PC-3 (cell line): ENCODE measurements at regions not wholly inside any gene's neighbourhood (a gene's known extent, or its start where the extent isn't known, plus 50 kb on each side); places are given as distances from the start of the nearest gene placed in this dataset.

Source experiments
- ATAC-seq: fragments of 200-7000 bp; cut with Tn5 transposase; 2 replicates; pipeline ENCODE4 v1.9.1; 2020; ENCODE audit warnings: mild to moderate bottlenecking, moderate library complexity
- BruUV-seq: library from RNA; stranded (reverse); fragments of 400-500 nt; replicated peaks from 2 replicates; lab custom pipeline; 2021; lab: Mats Ljungman, UMichigan
- CTCF ChIA-PET: fragments of 300-600 bp; sonication (Branson Sonifier 250); formaldehyde crosslinking; loops from one replicate; lab custom pipeline; 2022; ENCODE audit warnings: antibody characterized with exemption; lab: Charles Lee
- POLR2A ChIA-PET: fragments of 300-600 bp; sonication (Branson Sonifier 250); formaldehyde crosslinking; loops from one replicate; lab custom pipeline; 2022; ENCODE audit warnings: antibody characterized with exemption; ENCODE audit not compliant: unreplicated experiment; lab: Charles Lee
- DNase-seq: peaks from one replicate; pipeline ENCODE4 v3.0.0-alpha.2; 2015
- H2AFZ ChIP-seq: fragments of 300-600 bp; sonication (generic); 2 replicates; pipeline ENCODE4 v1.6.0; 2016; ENCODE audit warnings: antibody characterized with exemption, low read length
- H3F3A ChIP-seq: fragments of 300-600 bp; sonication (generic); one replicate; pipeline ENCODE4 v1.6.0; 2017; ENCODE audit warnings: antibody characterized with exemption, low read length, control low read depth, mild to moderate bottlenecking; ENCODE audit not compliant: unreplicated experiment
- H3K27ac ChIP-seq: fragments of 300-600 bp; sonication (generic); 2 replicates; pipeline ENCODE4 v1.5.1; 2016; ENCODE audit warnings: mild to moderate bottlenecking, low read length
- H3K27me3 ChIP-seq: fragments of 300-600 bp; sonication (generic); 2 replicates; pipeline ENCODE4 v1.6.1; 2016; ENCODE audit warnings: low read length, mixed read lengths
- H3K36me3 ChIP-seq: fragments of 300-600 bp; sonication (generic); 2 replicates; pipeline ENCODE4 v1.6.1; 2016; ENCODE audit warnings: low read depth, mixed run types, low read length, mixed read lengths
- H3K4me1 ChIP-seq: fragments of 300-600 bp; sonication (generic); 2 replicates; pipeline ENCODE4 v1.5.1; 2016; ENCODE audit warnings: low read length; ENCODE audit not compliant: insufficient read depth
- H3K4me2 ChIP-seq: fragments of 300-600 bp; sonication (generic); 2 replicates; pipeline ENCODE4 v1.6.0; 2016; ENCODE audit warnings: low read length
- H3K4me3 ChIP-seq: fragments of 300-600 bp; sonication (generic); 2 replicates; pipeline ENCODE4 v1.5.1; 2016; ENCODE audit warnings: mild to moderate bottlenecking, low read length, mixed read lengths
- H3K79me2 ChIP-seq: fragments of 300-600 bp; sonication (generic); 2 replicates; pipeline ENCODE4 v1.6.1; 2017; ENCODE audit warnings: low read length, mixed read lengths
- H3K9ac ChIP-seq: fragments of 300-600 bp; sonication (generic); 2 replicates; pipeline ENCODE4 v1.6.0; 2016; ENCODE audit warnings: mild to moderate bottlenecking, low read length
- H3K9me2 ChIP-seq: fragments of 300-600 bp; sonication (generic); replicated peaks from 2 replicates; pipeline ENCODE4 v1.6.1; 2016; ENCODE audit warnings: mixed run types, low read length, mixed read lengths
- H3K9me3 ChIP-seq: fragments of 300-600 bp; sonication (generic); 2 replicates; pipeline ENCODE4 v1.6.1; 2016; ENCODE audit warnings: low read length, mixed read lengths
- H4K20me1 ChIP-seq: fragments of 300-600 bp; sonication (generic); 2 replicates; pipeline ENCODE4 v1.6.1; 2016; ENCODE audit warnings: low read length, mixed read lengths
- CTCF ChIP-seq: fragments of 300-600 bp; sonication (generic); conservative IDR thresholded peaks from 2 replicates; pipeline ENCODE4 v1.5.1; 2017; ENCODE audit warnings: antibody characterized with exemption, low read depth, mild to moderate bottlenecking, low read length
- EZH2 ChIP-seq: fragments of 300-600 bp; sonication (generic); IDR thresholded peaks from one replicate; pipeline ENCODE4 v1.6.1; 2017; ENCODE audit warnings: antibody characterized with exemption, mild to moderate bottlenecking, low read length; ENCODE audit not compliant: unreplicated experiment
- EZH2phosphoT487 ChIP-seq: fragments of 300-600 bp; sonication (generic); IDR thresholded peaks from 2 replicates; pipeline ENCODE4 v1.6.1; 2018; ENCODE audit warnings: mild to moderate bottlenecking, antibody characterized with exemption, low read length, borderline replicate concordance
- intact Hi-C: fragments of 100-400 bp; cut with micrococcal nuclease; formaldehyde crosslinking; loops from 2 replicates; pipeline ENCODE4 v1.9.0; 2023

DNA sequence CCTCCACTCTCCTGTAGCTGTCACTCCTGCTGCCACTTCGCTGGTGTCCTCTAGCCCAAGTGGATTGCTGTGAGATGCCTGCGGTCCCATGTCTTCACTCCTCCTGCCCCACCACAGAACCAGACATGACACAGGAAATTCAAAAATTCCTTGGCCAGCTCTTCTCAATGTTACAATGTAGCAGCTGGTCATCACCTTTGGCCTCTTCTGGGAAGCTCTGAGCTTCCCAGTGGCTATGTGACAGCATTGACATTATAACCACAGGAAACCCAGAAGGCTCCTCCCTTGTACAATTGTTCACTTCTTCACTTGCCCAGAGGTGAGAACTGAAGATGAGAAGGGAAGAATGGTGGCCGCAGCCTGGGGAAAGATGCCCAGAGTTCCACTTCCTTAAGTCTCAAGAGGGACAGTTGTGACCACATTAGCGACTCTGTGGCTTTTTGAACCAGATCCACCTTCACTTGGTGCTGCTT, 76.1 kb upstream of the NAA20 start:
- POLR2A ChIA-PET, result no interaction called here

DNA sequence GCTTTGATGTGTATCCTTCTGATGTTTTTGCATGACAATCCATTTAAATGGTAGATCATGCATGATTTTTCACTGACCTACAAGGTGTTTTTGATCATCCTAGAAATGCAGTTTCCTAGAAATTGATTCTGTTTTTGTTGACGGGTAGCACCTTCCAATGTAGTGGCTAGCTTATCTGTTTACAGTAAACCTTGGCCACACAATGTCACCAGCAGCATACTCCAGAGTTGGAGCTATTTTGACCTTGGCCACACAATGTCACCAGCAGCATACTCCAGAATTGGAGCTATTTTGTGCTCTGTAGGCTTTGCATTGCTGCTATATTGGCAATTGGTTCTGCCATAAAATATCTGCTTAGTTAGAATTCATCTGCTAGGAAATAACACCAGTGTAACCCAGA, 74.6 kb upstream of the NAA20 start:
- DNase-seq (no peak), ATAC-seq (no peak)
- H3K36me3 ChIP-seq, result 0 out of 2 replicates have a peak, but pooled peaks cover 3% of the 10 kb centered on the region
- no peaks in the 10 kb centered on the region for H3F3A ChIP-seq
- no peak overlapping the region for H3K9ac ChIP-seq
- H3K27ac ChIP-seq, result no peak overlapping the region
- H3K79me2 ChIP-seq, result no peaks in the 10 kb centered on the region
- H3K4me1 ChIP-seq, result peaks cover 3% of the 10 kb centered on the region
- intact Hi-C loops, result no loop called here
- no peaks in the 10 kb centered on the region for H4K20me1 ChIP-seq
- no peaks in the 10 kb centered on the region for H3K9me3 ChIP-seq
- BruUV-seq, result no TSS peak
- H3K4me3 ChIP-seq, result no peak overlapping the region
- TF ChIP-seq EZH2 (no peak), CTCF (no peak), EZH2phosphoT487 (no peak)
- CTCF ChIA-PET, result no interaction called here
- H3K4me2 ChIP-seq, result no peak overlapping the region
- POLR2A ChIA-PET, result interaction anchor here (0.5 kb wide), 1 partner anchor 34 kb away, joined by 4 read pairs; no protein-coding TSS in a partner anchor
- no peaks in the 10 kb centered on the region for H3K27me3 ChIP-seq
- H2AFZ ChIP-seq, result no peak overlapping the region
- no peaks in the 10 kb centered on the region for H3K9me2 ChIP-seq

More for the DNA sequence above, 76.1 kb upstream of the NAA20 start:
- H4K20me1 ChIP-seq, result no peaks in the 10 kb centered on the region
- H3K79me2 ChIP-seq, result no peaks in the 10 kb centered on the region
- BruUV-seq, result no TSS peak
- H3F3A ChIP-seq, result no peaks in the 10 kb centered on the region
- no peaks in the 10 kb centered on the region for H3K9me3 ChIP-seq
- H3K4me2 ChIP-seq, result no peak overlapping the region
- intact Hi-C loops, result no loop called here
- ATAC-seq (no peak), DNase-seq (no peak)
- no peaks in the 10 kb centered on the region for H3K9me2 ChIP-seq
- H3K9ac ChIP-seq, result no peak overlapping the region
- TF ChIP-seq EZH2phosphoT487, result no peak
- TF ChIP-seq CTCF, result no peak
- no peak for TF ChIP-seq EZH2
- H3K36me3 ChIP-seq, result 0 out of 2 replicates have a peak, but pooled peaks cover 3% of the 10 kb centered on the region
- H3K27me3 ChIP-seq, result no peaks in the 10 kb centered on the region
- peaks cover 5% of the 10 kb centered on the region; the same call in 1 of the 2 replicates for H3K4me1 ChIP-seq
- H3K4me3 ChIP-seq, result no peak overlapping the region
- CTCF ChIA-PET, result no interaction called here
- no peak overlapping the region for H2AFZ ChIP-seq
- no peak overlapping the region for H3K27ac ChIP-seq

DNA sequence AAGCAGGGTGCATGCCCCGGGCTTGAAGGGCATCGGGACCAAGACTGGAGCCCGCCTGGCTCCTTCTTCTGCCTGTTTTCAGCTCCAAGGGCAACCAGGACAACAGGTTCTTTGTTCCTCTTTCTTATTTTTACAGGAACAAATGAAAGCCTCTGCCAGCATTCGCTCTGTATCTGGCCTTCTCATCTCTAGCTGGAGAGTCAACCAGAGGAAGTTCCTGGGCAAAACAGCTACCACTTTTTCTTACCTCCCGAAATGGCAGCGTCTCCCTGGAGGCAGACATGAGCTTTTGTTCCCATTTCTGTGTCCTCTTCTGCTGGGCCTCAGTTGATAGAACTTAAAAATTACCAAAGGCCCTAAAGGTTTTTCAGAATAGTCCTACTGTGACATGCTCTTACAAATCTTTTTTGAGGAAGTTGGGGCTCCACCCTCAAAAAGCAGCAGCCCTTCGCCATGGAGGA, 74.1 kb upstream of the NAA20 start:
- intact Hi-C loops, result no loop called here

More for the DNA sequence above, 74.1 kb upstream of the NAA20 start:
- no peaks in the 10 kb centered on the region for H3K27me3 ChIP-seq
- DNase-seq, result no peak
- H3K4me1 ChIP-seq, result peaks cover 8% of the 10 kb centered on the region
- no peaks in the 10 kb centered on the region for H4K20me1 ChIP-seq
- no peak overlapping the region for H2AFZ ChIP-seq
- no peak overlapping the region for H3K9ac ChIP-seq
- no peak overlapping the region for H3K4me2 ChIP-seq
- no peaks in the 10 kb centered on the region for H3K79me2 ChIP-seq
- H3K9me3 ChIP-seq, result no peaks in the 10 kb centered on the region
- BruUV-seq, result no TSS peak
- 0 out of 2 replicates have a peak, but pooled peaks cover 3% of the 10 kb centered on the region for H3K36me3 ChIP-seq
- no peaks in the 10 kb centered on the region for H3K9me2 ChIP-seq
- ChIA-PET CTCF (no interaction called here), POLR2A (interaction anchor here (0.5 kb wide), 1 partner anchor 34 kb away, joined by 4 read pairs; no protein-coding TSS in a partner anchor)
- H3K27ac ChIP-seq, result no peak overlapping the region
- ATAC-seq, result no peak
- TF ChIP-seq EZH2 (no peak), CTCF (no peak), EZH2phosphoT487 (no peak)
- no peaks in the 10 kb centered on the region for H3F3A ChIP-seq
- no peak overlapping the region for H3K4me3 ChIP-seq
